IMR-90 (cell line): ENCODE measurements at regions not wholly inside any gene's neighbourhood (a gene's known extent, or its start where the extent isn't known, plus 50 kb on each side); places are given as distances from the start of the nearest gene placed in this dataset.

ENCODE experiments used
- ATAC-seq: fragments of 200-7000 bp; cut with Tn5 transposase; 2 replicates; pipeline ENCODE4 v1.9.1; 2020; ENCODE audit warnings: low read depth, mild to moderate bottlenecking, moderate library complexity
- BruUV-seq: library from RNA; stranded (reverse); fragments of 400-500 nt; replicated peaks from 2 replicates; lab custom pipeline; 2021; lab: Mats Ljungman, UMichigan
- CTCF ChIA-PET: fragments of 300-600 bp; formaldehyde crosslinking; extraction: SDS; loops from one replicate; lab custom pipeline; 2021; ENCODE audit warnings: antibody characterized with exemption; lab: Yijun Ruan, JAX
- POLR2A ChIA-PET: fragments of 300-600 bp; sonication (Branson Sonifier 250); formaldehyde crosslinking; loops from one replicate; lab custom pipeline; 2022; ENCODE audit warnings: antibody characterized with exemption; ENCODE audit not compliant: unreplicated experiment; lab: Charles Lee
- DNase-seq: peaks from one replicate; pipeline ENCODE4 v3.0.0; 2013
- H2AFZ ChIP-seq: replicated peaks from 2 replicates; pipeline ENCODE3; 2013; ENCODE audit warnings: low read length, mild to moderate bottlenecking; ENCODE audit not compliant: poor library complexity
- H2AK5ac ChIP-seq: 2 replicates; pipeline ENCODE4 v1.6.1; 2013; ENCODE audit warnings: low read depth, low read length, inconsistent platforms
- H2AK9ac ChIP-seq: replicated peaks from 2 replicates; pipeline ENCODE3; 2013; ENCODE audit warnings: mild to moderate bottlenecking, low read depth, low read length, moderate library complexity; ENCODE audit not compliant: poor library complexity
- H2BK120ac ChIP-seq: 2 replicates; pipeline ENCODE4 v1.6.1; 2013; ENCODE audit warnings: low read depth, low read length, inconsistent platforms
- H2BK15ac ChIP-seq: 3 replicates; pipeline ENCODE4 v1.6.1; 2013; ENCODE audit warnings: low read depth, low read length, inconsistent platforms
- H2BK20ac ChIP-seq: 2 replicates; pipeline ENCODE4 v1.6.1; 2013; ENCODE audit warnings: low read depth, mild to moderate bottlenecking, inconsistent platforms, low read length, moderate library complexity
- H2BK5ac ChIP-seq: 2 replicates; pipeline ENCODE4 v1.6.1; 2013; ENCODE audit warnings: mild to moderate bottlenecking, low read depth, low read length, inconsistent platforms; ENCODE audit not compliant: poor library complexity, severe bottlenecking
- H3K14ac ChIP-seq: replicated peaks from 2 replicates; pipeline ENCODE4 v1.6.1; 2013; ENCODE audit warnings: low read depth, low read length, inconsistent platforms
- H3K18ac ChIP-seq: 2 replicates; pipeline ENCODE4 v1.6.1; 2013; ENCODE audit warnings: low read depth, low read length, control low read depth
- H3K23ac ChIP-seq: 2 replicates; pipeline ENCODE4 v1.6.1; 2013; ENCODE audit warnings: low read depth, low read length, inconsistent platforms
- H3K27ac ChIP-seq: 2 replicates; pipeline ENCODE4 v1.5.1; 2013; ENCODE audit warnings: mild to moderate bottlenecking, control low read depth, low read length; ENCODE audit not compliant: insufficient read depth
- H3K27me3 ChIP-seq: 2 replicates; pipeline ENCODE4 v1.6.1; 2013; ENCODE audit warnings: low read length; ENCODE audit not compliant: control insufficient read depth, insufficient read depth
- H3K36me3 ChIP-seq: 2 replicates; pipeline ENCODE4 v1.6.1; 2013; ENCODE audit warnings: low read length, mixed read lengths; ENCODE audit not compliant: control insufficient read depth, insufficient read depth
- H3K4ac ChIP-seq: 2 replicates; pipeline ENCODE4 v1.6.1; 2013; ENCODE audit warnings: low read depth, low read length, inconsistent platforms
- H3K4me1 ChIP-seq: 2 replicates; pipeline ENCODE4 v1.6.1; 2013; ENCODE audit warnings: low read length, mixed read lengths; ENCODE audit not compliant: control insufficient read depth, insufficient read depth
- H3K4me2 ChIP-seq: 2 replicates; pipeline ENCODE4 v1.6.1; 2013; ENCODE audit warnings: low read depth, mild to moderate bottlenecking, control low read depth, low read length, moderate library complexity
- H3K4me3 ChIP-seq: 2 replicates; pipeline ENCODE4 v1.5.1; 2013; ENCODE audit warnings: low read depth, mild to moderate bottlenecking, control low read depth, low read length, moderate library complexity; ENCODE audit not compliant: insufficient read depth
- H3K56ac ChIP-seq: 2 replicates; pipeline ENCODE4 v1.6.1; 2013; ENCODE audit warnings: low read length, inconsistent platforms; ENCODE audit not compliant: insufficient read depth; ENCODE audit errors: extremely low read depth
- H3K79me1 ChIP-seq, 2 experiments: 2 replicates each; pipeline ENCODE4 v1.6.1; 2013; ENCODE audit warnings: low read length in 2 of 2, inconsistent platforms in 1 of 2, low read depth in 1 of 2
- H3K9ac ChIP-seq: 2 replicates; pipeline ENCODE4 v1.6.1; 2013; ENCODE audit warnings: low read depth, low read length, control low read depth
- H3K9me1 ChIP-seq: 2 replicates; pipeline ENCODE4 v1.6.1; 2013; ENCODE audit warnings: low read length, inconsistent platforms; ENCODE audit not compliant: insufficient read depth
- H3K9me3 ChIP-seq: 2 replicates; pipeline ENCODE4 v1.6.1; 2013; ENCODE audit warnings: low read length; ENCODE audit not compliant: control insufficient read depth, insufficient read depth
- H4K20me1 ChIP-seq: 2 replicates; pipeline ENCODE4 v1.6.1; 2013; ENCODE audit warnings: low read length, inconsistent platforms; ENCODE audit not compliant: insufficient read depth
- H4K5ac ChIP-seq: 2 replicates; pipeline ENCODE4 v1.6.1; 2013; ENCODE audit warnings: mild to moderate bottlenecking, low read depth, low read length, control low read depth
- H4K8ac ChIP-seq, 2 experiments: 2 replicates each; pipeline ENCODE4 v1.6.1; 2013; ENCODE audit warnings: low read depth in 2 of 2, low read length in 2 of 2, control low read depth in 1 of 2, inconsistent platforms in 1 of 2
- H4K91ac ChIP-seq: 2 replicates; pipeline ENCODE4 v1.6.1; 2013; ENCODE audit warnings: low read depth, low read length, inconsistent platforms; ENCODE audit not compliant: insufficient read depth
- FOS ChIP-seq: fragments of 150-350 bp; IDR thresholded peaks from 2 replicates; pipeline ENCODE4 v1.6.1; 2016; ENCODE audit warnings: low read depth, low read length
- NFE2L2 ChIP-seq: fragments of 150-350 bp; IDR thresholded peaks from 2 replicates; pipeline ENCODE4 v1.6.1; 2016; ENCODE audit warnings: low read depth, mild to moderate bottlenecking, low read length
- WGBS, 2 experiments: methylation state at CpG; one replicate each; pipeline versions ENCODE4 v1.1.5 to v1.1.7; 2013; ENCODE audit warnings: missing lambda C conversion rate in 2 of 2; ENCODE audit not compliant: insufficient read length in 1 of 2; ENCODE audit errors: extremely low coverage in 2 of 2; 5-methylcytosine and 5-hydroxymethylcytosine counted together
- dilution Hi-C: fragments of 300-500 bp; cut with HindIII; formaldehyde crosslinking; loops from one replicate; pipeline ENCODE4 v1.14.3; 2018; ENCODE audit warnings: low sequenced_read_pairs; ENCODE audit not compliant: unreplicated experiment
- in situ Hi-C: fragments of 300-500 bp; cut with MboI; formaldehyde crosslinking; loops from 3 replicates; pipeline ENCODE4 v1.14.3; 2019; ENCODE audit warnings: low sequenced_read_pairs, inconsistent platforms, mixed read lengths
- intact Hi-C: fragments of 100-400 bp; cut with micrococcal nuclease; formaldehyde crosslinking; loops from 2 replicates; pipeline ENCODE4 v1.10.0; 2022

GRCh38 chr2:188725746-188726360 is 248.3 kb upstream of the COL3A1 start:
- Histone ChIP-seq H3K4me3 (no peak overlapping the region), H3K4me2 (no peak overlapping the region), H3K27me3 (no peaks in the 10 kb centered on the region), H3K56ac (no peak overlapping the region), H3K14ac (no peak overlapping the region), H3K4me1 (no peaks in the 10 kb centered on the region), H3K9me1 (no peaks in the 10 kb centered on the region), H4K91ac (no peak overlapping the region), H2BK15ac (no peak overlapping the region), H3K23ac (no peak overlapping the region), H3K4ac (no peak overlapping the region), H2BK5ac (no peak overlapping the region), H4K20me1 (no peaks in the 10 kb centered on the region), H3K9me3 (no peaks in the 10 kb centered on the region), H3K18ac (no peak overlapping the region), H2AFZ (no peak overlapping the region), H3K79me1 (no peaks in the 10 kb centered on the region), H4K5ac (no peak overlapping the region), H2AK9ac (no peak overlapping the region), H3K27ac (no peak overlapping the region), H2BK20ac (no peak overlapping the region), H2AK5ac (no peak overlapping the region), H4K8ac (no peak overlapping the region), H3K36me3 (no peaks in the 10 kb centered on the region), H2BK120ac (no peak overlapping the region), H3K9ac (no peak overlapping the region)
- 0 out of 2 replicates have a peak, but pooled peaks have one; percentile 42 for ATAC-seq
- dilution Hi-C loops (no loop called here), in situ Hi-C loops (no loop called here), intact Hi-C loops (no loop called here)
- ChIA-PET POLR2A (no interaction called here), CTCF (no interaction called here)
- TF ChIP-seq FOS (peak; percentile 83; the same call in 1 of the 2 replicates), NFE2L2 (no peak)
- DNase-seq, result peak; percentile 73
- no CpG with 5 or more reads among the region's 3 CpGs for WGBS, 2 experiments
- BruUV-seq, result no TSS peak
